ENCODE measurements at regions not wholly inside any gene's neighbourhood (a gene's known extent, or its start where the extent isn't known, plus 50 kb on each side); places are given as distances from the start of the nearest gene placed in this dataset.

- TF ChIP-seq CTCF (IDR thresholded peaks at IDR 0.05; ENCODE audit: insufficient read depth in 1 of 2, low read depth in 1 of 2, low read length in 1 of 2, severe bottlenecking in 1 of 2, unreplicated experiment in 1 of 2) = no peak
- POLR2A ChIA-PET = no interaction called here
These were observed 56.4 kb downstream of the RTP5 start for GRCh38 chr2:241925821-241926441.

GRCh38 chr2:241926541-241927311, 57.2 kb downstream of the RTP5 start:
- Histone ChIP-seq H3K27me3 (replicated peaks; ENCODE audit: control insufficient read depth, insufficient read depth, low read length) (no peaks in the 10 kb centered on the region), H3K4me1 (peaks cover 4% of the 10 kb centered on the region; the same call in 1 of the 2 replicates), H3K4me3 (ENCODE audit: low read depth, low read length) (no peak overlapping the region), H3K36me3 (ENCODE audit: control insufficient read depth, insufficient read depth, low read length) (no peaks in the 10 kb centered on the region), H3K9me3 (no peaks in the 10 kb centered on the region)
- Mint-ChIP-seq H3K27me3 (ENCODE audit: insufficient read depth, unreplicated experiment) (no peaks in the 10 kb centered on the region), H3K4me3 (ENCODE audit: unreplicated experiment) (no peak overlapping the region), H3K9me3 (ENCODE audit: unreplicated experiment) (no peaks in the 10 kb centered on the region), H3K27ac (ENCODE audit: unreplicated experiment) (no peak overlapping the region), H3K36me3 (ENCODE audit: insufficient read depth, unreplicated experiment) (no peaks in the 10 kb centered on the region), H3K4me1 (ENCODE audit: low read depth, unreplicated experiment) (no peaks in the 10 kb centered on the region)
- CTCF ChIA-PET = no interaction called here
- BruUV-seq (replicated peaks) = no TSS peak
- POLR2A ChIA-PET = no interaction called here
- intact Hi-C loops (cut with micrococcal nuclease; ENCODE audit: unreplicated experiment) = no loop called here
- TF ChIP-seq CTCF (IDR thresholded peaks at IDR 0.05; ENCODE audit: insufficient read depth in 1 of 2, low read depth in 1 of 2, low read length in 1 of 2, severe bottlenecking in 1 of 2, unreplicated experiment in 1 of 2) = no peak
- DNase-seq = no peak

More at GRCh38 chr2:241925821-241926441, 56.4 kb downstream of the RTP5 start:
- Mint-ChIP-seq H3K9me3 (ENCODE audit: unreplicated experiment) (no peaks in the 10 kb centered on the region), H3K4me1 (ENCODE audit: low read depth, unreplicated experiment) (no peaks in the 10 kb centered on the region), H3K4me3 (ENCODE audit: unreplicated experiment) (no peak overlapping the region), H3K27ac (ENCODE audit: unreplicated experiment) (no peak overlapping the region), H3K36me3 (ENCODE audit: insufficient read depth, unreplicated experiment) (no peaks in the 10 kb centered on the region), H3K27me3 (ENCODE audit: insufficient read depth, unreplicated experiment) (no peaks in the 10 kb centered on the region)
- Histone ChIP-seq H3K4me3 (ENCODE audit: low read depth, low read length) (no peak overlapping the region), H3K9me3 (no peaks in the 10 kb centered on the region), H3K27me3 (replicated peaks; ENCODE audit: control insufficient read depth, insufficient read depth, low read length) (no peaks in the 10 kb centered on the region), H3K4me1 (no peaks in the 10 kb centered on the region), H3K36me3 (ENCODE audit: control insufficient read depth, insufficient read depth, low read length) (no peaks in the 10 kb centered on the region)
- BruUV-seq (replicated peaks) = no TSS peak
- intact Hi-C loops (cut with micrococcal nuclease; ENCODE audit: unreplicated experiment) = no loop called here
- CTCF ChIA-PET = no interaction called here
- DNase-seq = no peak

- Mint-ChIP-seq H3K27ac (ENCODE audit: unreplicated experiment) (no peak overlapping the region), H3K4me3 (ENCODE audit: unreplicated experiment) (no peak overlapping the region), H3K4me1 (ENCODE audit: low read depth, unreplicated experiment) (no peaks in the 10 kb centered on the region), H3K36me3 (ENCODE audit: insufficient read depth, unreplicated experiment) (no peaks in the 10 kb centered on the region), H3K9me3 (ENCODE audit: unreplicated experiment) (no peaks in the 10 kb centered on the region), H3K27me3 (ENCODE audit: insufficient read depth, unreplicated experiment) (no peaks in the 10 kb centered on the region)
- DNase-seq = no peak
- H3K9me3 ChIP-seq = no peaks in the 10 kb centered on the region
- peaks cover 30% of the 10 kb centered on the region for H3K4me1 ChIP-seq
- POLR2A ChIA-PET = no interaction called here
- TF ChIP-seq CTCF (IDR thresholded peaks at IDR 0.05; ENCODE audit: insufficient read depth in 1 of 2, low read depth in 1 of 2, low read length in 1 of 2, severe bottlenecking in 1 of 2, unreplicated experiment in 1 of 2) = no peak
- H3K36me3 ChIP-seq (ENCODE audit: control insufficient read depth, insufficient read depth, low read length) = no peaks in the 10 kb centered on the region
- intact Hi-C loops (cut with micrococcal nuclease; ENCODE audit: unreplicated experiment) = no loop called here
- BruUV-seq (replicated peaks) = no TSS peak
- no peak overlapping the region for H3K4me3 ChIP-seq (ENCODE audit: low read depth, low read length)
- CTCF ChIA-PET = no interaction called here
- no peaks in the 10 kb centered on the region for H3K27me3 ChIP-seq (replicated peaks; ENCODE audit: control insufficient read depth, insufficient read depth, low read length)
These were observed 60.3 kb downstream of the RTP5 start for GRCh38 chr2:241929551-241930490.
